SK-N-SH treated with all-trans-retinoic acid at 6 μM for 48 hours (cell line): ENCODE measurements at regions not wholly inside any gene's neighbourhood (a gene's known extent, or its start where the extent isn't known, plus 50 kb on each side); places are given as distances from the start of the nearest gene placed in this dataset.

Experiments
- CSDC2 ChIP-seq: fragments of 250-450 bp; sonication (Bioruptor Pico); IDR thresholded peaks from 2 replicates; pipeline ENCODE4 v1.5.0; 2020; ENCODE audit warnings: mild to moderate bottlenecking, moderate library complexity
- OSR1 ChIP-seq: fragments of 250-450 bp; sonication (Bioruptor Pico); IDR thresholded peaks from 2 replicates; pipeline ENCODE4 v1.8.0; 2022; ENCODE audit warnings: moderate library complexity, mild to moderate bottlenecking, inconsistent platforms
- PATZ1 ChIP-seq: fragments of 250-450 bp; sonication (Bioruptor Pico); IDR thresholded peaks from 2 replicates; pipeline ENCODE4 v1.8.0; 2020; ENCODE audit warnings: mild to moderate bottlenecking, moderate library complexity, borderline replicate concordance

- TF ChIP-seq OSR1 (CRISPR knock-in tag) (no peak), CSDC2 (no peak), PATZ1 (no peak)
These were observed 1628.6 kb downstream of the CDH8 start for GRCh38 chr16:60407606-60408005.
